Endodermal cell (in vitro differentiated cells): ENCODE measurements at regions not wholly inside any gene's neighbourhood (a gene's known extent, or its start where the extent isn't known, plus 50 kb on each side); places are given as distances from the start of the nearest gene placed in this dataset.

Experiments used
- DNase-seq: peaks from one replicate; pipeline ENCODE4 v3.0.0-alpha.2; 2017
- H3K27ac ChIP-seq: 2 replicates; pipeline ENCODE4 v1.5.1; 2013; ENCODE audit warnings: mild to moderate bottlenecking, low read depth, low read length, moderate library complexity
- H3K27me3 ChIP-seq: 2 replicates; pipeline ENCODE4 v1.6.1; 2013; ENCODE audit warnings: mild to moderate bottlenecking, low read length, moderate library complexity; ENCODE audit not compliant: insufficient read depth, control insufficient read depth, poor library complexity, severe bottlenecking
- H3K36me3 ChIP-seq: 2 replicates; pipeline ENCODE4 v1.7.0; 2013; ENCODE audit warnings: mild to moderate bottlenecking, low read length, moderate library complexity; ENCODE audit not compliant: control insufficient read depth, insufficient read depth
- H3K4me1 ChIP-seq: one replicate; pipeline ENCODE4 v1.7.0; 2013; ENCODE audit warnings: low read length; ENCODE audit not compliant: control insufficient read depth, insufficient read depth
- H3K4me3 ChIP-seq: 2 replicates; pipeline ENCODE4 v1.5.1; 2013; ENCODE audit warnings: mild to moderate bottlenecking, low read length, moderate library complexity
- H3K9ac ChIP-seq: 2 replicates; pipeline ENCODE4 v1.6.1; 2013; ENCODE audit warnings: mild to moderate bottlenecking, low read length, moderate library complexity; ENCODE audit not compliant: poor library complexity, severe bottlenecking; ENCODE audit errors: extremely low read depth
- H3K9me3 ChIP-seq: 2 replicates; pipeline ENCODE4 v1.6.1; 2013; ENCODE audit warnings: mild to moderate bottlenecking, low read length, moderate library complexity; ENCODE audit not compliant: control insufficient read depth
- H3K27ac Mint-ChIP-seq: 2 replicates; pipeline ENCODE4 v1.8.0; 2020; ENCODE audit warnings: mixed read lengths
- H3K27me3 Mint-ChIP-seq: 2 replicates; pipeline ENCODE4 v1.8.0; 2021; ENCODE audit warnings: mild to moderate bottlenecking, mixed read lengths; ENCODE audit not compliant: insufficient read depth
- H3K36me3 Mint-ChIP-seq: 2 replicates; pipeline ENCODE4 v1.8.0; 2020; ENCODE audit warnings: low read depth, mixed read lengths
- H3K4me1 Mint-ChIP-seq: 2 replicates; pipeline ENCODE4 v1.8.0; 2020; ENCODE audit warnings: mixed read lengths
- H3K4me3 Mint-ChIP-seq: 2 replicates; pipeline ENCODE4 v1.8.0; 2020; ENCODE audit warnings: mild to moderate bottlenecking, moderate library complexity, mixed read lengths
- H3K9me3 Mint-ChIP-seq: 2 replicates; pipeline ENCODE4 v1.8.0; 2020; ENCODE audit warnings: mild to moderate bottlenecking, mixed read lengths
- CTCF ChIP-seq: fragments of 200-600 bp; sonication (generic); conservative IDR thresholded peaks from 2 replicates; pipeline ENCODE4 v1.5.0; 2021; ENCODE audit warnings: antibody characterized with exemption, mild to moderate bottlenecking
- WGBS, 2 experiments: methylation state at CpG; one replicate each; pipeline versions ENCODE4 v1.1.5 to v1.1.7; 2013; ENCODE audit warnings: missing lambda C conversion rate in 2 of 2, mixed read lengths in 1 of 2; ENCODE audit not compliant: insufficient coverage in 1 of 2, insufficient read length in 1 of 2; 5-methylcytosine and 5-hydroxymethylcytosine counted together

GRCh38 chr2:228409493-228409892 lies 228.0 kb upstream of the SPHKAP start:
- no peak for DNase-seq
- H3K9ac ChIP-seq: no peak overlapping the region
- H3K4me3 ChIP-seq: no peak overlapping the region
- TF ChIP-seq CTCF: no peak
- H3K9me3 Mint-ChIP-seq: no peaks in the 10 kb centered on the region
- no peaks in the 10 kb centered on the region for H3K36me3 ChIP-seq
- H3K27me3 Mint-ChIP-seq: no peaks in the 10 kb centered on the region
- H3K27ac ChIP-seq: no peak overlapping the region
- no peak overlapping the region for H3K4me3 Mint-ChIP-seq
- WGBS, 2 experiments: no CpG with 5 or more reads among the region's 1 CpG
- no peaks in the 10 kb centered on the region for H3K27me3 ChIP-seq
- H3K4me1 ChIP-seq: no peaks in the 10 kb centered on the region
- no peaks in the 10 kb centered on the region for H3K9me3 ChIP-seq
- no peak overlapping the region for H3K27ac Mint-ChIP-seq
- H3K36me3 Mint-ChIP-seq: no peaks in the 10 kb centered on the region
- H3K4me1 Mint-ChIP-seq: no peaks in the 10 kb centered on the region

GRCh38 chr2:228408529-228409227 lies 227.2 kb upstream of the SPHKAP start:
- no peaks in the 10 kb centered on the region for H3K9me3 Mint-ChIP-seq
- Histone ChIP-seq H3K36me3 (no peaks in the 10 kb centered on the region), H3K9ac (no peak overlapping the region), H3K27ac (no peak overlapping the region), H3K9me3 (no peaks in the 10 kb centered on the region), H3K4me3 (no peak overlapping the region), H3K27me3 (no peaks in the 10 kb centered on the region), H3K4me1 (no peaks in the 10 kb centered on the region)
- WGBS, 2 experiments: 92 to 94% methylated on average over 3 to 4 of the region's 4 CpGs
- no peaks in the 10 kb centered on the region for H3K36me3 Mint-ChIP-seq
- no peak overlapping the region for H3K4me3 Mint-ChIP-seq
- no peak for TF ChIP-seq CTCF
- H3K4me1 Mint-ChIP-seq: no peaks in the 10 kb centered on the region
- DNase-seq: no peak
- no peak overlapping the region for H3K27ac Mint-ChIP-seq
- no peaks in the 10 kb centered on the region for H3K27me3 Mint-ChIP-seq

- H3K27me3 Mint-ChIP-seq: no peaks in the 10 kb centered on the region
- Histone ChIP-seq H3K4me1 (no peaks in the 10 kb centered on the region), H3K9ac (no peak overlapping the region), H3K4me3 (no peak overlapping the region), H3K36me3 (no peaks in the 10 kb centered on the region), H3K27ac (no peak overlapping the region), H3K27me3 (no peaks in the 10 kb centered on the region), H3K9me3 (no peaks in the 10 kb centered on the region)
- no peak for DNase-seq
- no peak for TF ChIP-seq CTCF
- H3K4me3 Mint-ChIP-seq: no peak overlapping the region
- no peaks in the 10 kb centered on the region for H3K36me3 Mint-ChIP-seq
- no peak overlapping the region for H3K27ac Mint-ChIP-seq
- H3K4me1 Mint-ChIP-seq: no peaks in the 10 kb centered on the region
- no peaks in the 10 kb centered on the region for H3K9me3 Mint-ChIP-seq
Observed at GRCh38 chr2:228407821-228408220, 226.3 kb upstream of the SPHKAP start.
